Midbrain (tissue), 1 donor: ENCODE measurements at regions not wholly inside any gene's neighbourhood (a gene's known extent, or its start where the extent isn't known, plus 50 kb on each side); places are given as distances from the start of the nearest gene placed in this dataset.
"Not testable (repeated sequence)": the region's sequence is repeated elsewhere in the genome, so short reads cannot be mapped to it uniquely, and the experiment has no call there.

Experiments used
- DNase-seq: peaks from one replicate; lab custom pipeline; 2025; lab: John Stamatoyannopoulos, UW

DNA sequence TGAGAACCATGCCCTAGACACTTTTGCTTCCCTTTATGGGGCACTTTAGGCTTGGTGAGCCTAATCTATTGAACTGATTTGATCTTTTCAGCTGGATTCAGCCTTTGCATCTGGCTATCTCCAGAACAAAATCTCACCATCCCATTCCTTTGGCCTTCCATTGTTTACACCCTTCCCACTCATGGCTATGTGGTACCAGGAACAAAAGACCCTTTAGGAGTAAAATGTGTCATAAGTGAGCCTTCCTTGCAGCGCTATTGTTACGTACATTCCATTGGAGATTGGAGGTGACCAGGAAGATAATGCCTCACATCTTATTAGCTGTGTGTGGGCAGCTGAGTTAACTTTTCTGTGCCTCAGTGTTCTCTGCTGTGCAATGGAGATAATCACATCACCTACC lies 188.4 kb downstream of the SATB1 start:
- DNase-seq: no peak

DNA sequence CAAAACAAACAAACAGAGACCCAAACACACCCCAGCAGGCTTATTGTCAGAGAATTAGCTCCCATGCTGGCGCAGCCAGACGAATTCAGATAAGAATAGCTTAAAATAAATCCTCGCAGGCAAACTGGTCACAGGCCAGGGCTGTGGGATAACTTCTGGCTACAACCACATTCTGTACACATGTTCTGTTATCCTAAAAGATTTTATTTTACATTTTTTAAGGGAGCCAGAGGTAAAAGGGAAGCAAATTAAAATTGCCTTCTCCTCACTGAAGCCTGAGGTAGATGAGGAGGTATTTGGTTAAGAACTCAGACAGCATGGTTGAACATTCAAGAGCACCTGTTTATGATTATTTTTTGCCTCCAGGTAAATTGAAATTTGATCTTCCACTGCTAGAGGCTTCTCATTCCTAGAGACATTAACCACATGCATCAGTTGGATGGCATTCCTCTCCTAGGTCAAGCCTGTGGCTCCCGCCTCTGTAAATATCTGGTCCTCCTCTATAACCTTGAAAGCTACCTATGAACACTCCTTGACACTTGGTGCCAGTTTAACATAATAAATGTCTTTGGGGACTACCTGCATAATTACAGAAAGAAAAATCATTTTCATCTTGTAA lies 190.3 kb downstream of the SATB1 start:
- DNase-seq: no peak

DNA sequence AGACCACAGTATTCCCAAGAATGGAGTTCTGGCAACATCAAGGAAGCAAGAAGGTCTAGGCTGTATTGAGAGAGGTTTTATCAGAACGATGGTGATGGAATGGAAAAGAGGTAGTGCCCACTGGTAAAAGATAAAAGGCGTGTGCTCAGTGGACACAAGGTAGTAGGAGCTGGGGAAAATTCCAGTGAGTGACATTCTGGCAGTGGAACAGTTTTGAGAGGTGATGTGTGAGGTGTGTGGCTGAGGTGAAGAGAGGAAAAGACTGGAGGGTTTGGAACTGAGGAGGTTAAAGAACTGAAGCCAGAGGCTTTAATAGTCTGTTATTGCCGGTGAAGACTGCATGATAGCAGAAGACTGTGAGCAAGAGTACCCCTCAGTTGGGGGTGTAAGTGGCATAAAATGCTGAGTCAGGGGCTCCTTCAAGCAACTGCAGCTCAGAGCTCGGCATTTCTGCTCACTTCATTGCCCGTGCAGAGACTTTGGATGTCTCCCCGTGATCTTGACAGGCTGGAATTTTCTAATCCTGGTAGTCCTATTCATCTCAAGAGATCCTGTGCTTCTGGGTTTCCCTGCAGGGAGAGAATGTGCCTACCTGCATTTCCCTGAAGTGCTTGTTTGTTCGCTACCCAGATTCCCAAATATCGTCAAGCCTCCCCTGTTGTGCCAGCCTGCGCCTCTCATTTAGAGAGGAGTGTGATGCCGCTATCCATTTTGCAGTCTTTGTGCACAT lies 191.0 kb downstream of the SATB1 start:
- no peak for DNase-seq

DNA sequence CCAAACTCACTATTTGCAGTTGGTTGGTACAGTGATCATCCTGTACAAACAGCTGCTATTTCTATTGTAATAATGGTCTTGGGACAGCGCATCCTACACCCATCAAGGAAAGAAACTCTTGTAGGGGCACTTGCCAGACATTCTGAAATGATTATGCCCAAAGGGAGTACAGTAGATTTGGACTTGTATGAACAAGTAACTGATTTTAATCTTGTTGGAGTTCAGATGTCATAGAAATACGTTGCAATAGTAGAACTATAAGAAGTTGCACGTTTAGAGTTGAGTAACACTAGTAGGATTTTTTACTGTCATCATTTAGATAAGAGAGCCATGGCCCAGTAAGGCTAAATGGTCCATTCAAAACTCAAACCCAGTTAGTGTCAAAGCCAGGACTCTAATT lies 192.8 kb downstream of the SATB1 start:
- no peak for DNase-seq

- DNase-seq: no peak
Observed at GRCh38 chr3:18228060-18228459, 197.1 kb downstream of the SATB1 start.

- no peak for DNase-seq
Observed at GRCh38 chr3:18225709-18226108, 199.4 kb downstream of the SATB1 start.

- no peak for DNase-seq
Observed at GRCh38 chr3:18224426-18224825, 200.7 kb downstream of the SATB1 start.

DNA sequence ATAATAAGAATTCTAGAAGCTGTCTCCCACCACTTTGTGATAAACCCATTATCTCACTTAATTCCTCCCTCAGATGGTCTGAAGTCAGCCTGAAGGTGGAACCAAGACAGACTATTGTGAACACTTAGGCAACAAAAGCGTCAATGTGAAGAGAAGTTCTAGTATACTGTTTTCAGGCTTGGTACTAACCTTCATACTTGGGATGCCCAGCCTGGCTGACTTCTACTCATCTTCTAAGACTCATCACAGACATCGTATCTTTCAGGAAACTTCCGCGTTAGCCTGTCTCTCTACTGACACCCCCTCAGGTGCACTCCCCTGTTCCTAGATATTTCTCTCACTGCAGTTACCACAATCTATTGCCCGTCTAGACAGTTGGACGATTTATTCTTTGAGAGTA lies 201.2 kb downstream of the SATB1 start:
- DNase-seq: no peak

GRCh38 chr3:18223571-18223970 lies 201.6 kb downstream of the SATB1 start:
- peak; percentile 32 for DNase-seq

GRCh38 chr3:18222686-18223085 lies 202.5 kb downstream of the SATB1 start:
- DNase-seq: no peak

DNA sequence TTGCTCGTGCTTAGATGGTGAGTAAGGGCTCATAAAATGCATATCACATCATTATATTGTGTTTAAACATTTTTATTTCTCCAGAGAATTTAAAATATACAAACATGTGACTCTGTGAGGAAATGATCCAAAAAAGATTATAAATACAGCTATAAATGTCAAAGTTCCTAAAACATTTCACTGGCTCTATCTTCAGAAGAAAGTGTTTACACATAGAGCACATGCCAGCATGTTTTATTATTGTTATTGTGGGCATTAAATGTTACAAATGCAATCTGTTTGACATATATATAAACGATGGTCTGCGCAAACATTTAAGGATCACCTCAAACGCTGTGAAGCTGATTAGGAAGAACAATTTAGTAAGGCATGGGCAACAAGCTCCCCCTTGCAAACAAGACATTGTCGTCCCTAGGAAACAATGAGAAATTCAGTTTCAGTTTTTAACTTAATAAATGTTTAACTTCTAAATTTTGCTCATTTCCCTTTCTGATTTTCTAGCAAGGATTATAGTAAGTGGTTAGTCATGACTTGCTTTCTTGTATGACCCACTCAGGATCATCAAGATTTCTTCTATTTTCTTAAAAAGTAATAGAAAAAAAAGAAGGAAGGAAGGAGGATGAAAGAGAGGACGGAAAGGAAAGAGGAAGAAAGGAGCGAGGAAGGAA lies 207.5 kb downstream of the SATB1 start:
- DNase-seq: no peak

GRCh38 chr3:18216996-18217395 lies 208.1 kb downstream of the SATB1 start:
- no peak for DNase-seq

GRCh38 chr3:18215639-18216038 lies 209.5 kb downstream of the SATB1 start:
- no peak for DNase-seq

- DNase-seq: no peak
Observed at GRCh38 chr3:18211116-18211515, 214.0 kb downstream of the SATB1 start.

DNA sequence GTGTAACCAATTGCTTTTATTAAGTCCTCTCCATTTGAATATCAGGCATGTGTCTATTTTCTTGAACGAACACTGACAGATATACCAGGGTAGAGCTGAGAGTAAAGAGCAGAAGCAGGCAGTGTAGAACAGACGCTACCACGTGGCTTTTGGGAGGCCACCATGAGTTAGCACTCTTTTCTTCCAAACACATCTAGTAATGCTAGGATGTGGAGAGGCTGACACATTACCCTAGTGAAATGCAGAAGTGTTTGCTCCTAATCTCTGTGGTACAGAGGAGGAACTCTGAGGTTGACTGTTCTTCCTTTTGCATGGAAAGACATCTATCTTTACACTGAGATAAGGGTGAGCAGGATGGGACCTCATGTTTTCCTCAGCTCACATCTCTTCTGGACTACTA lies 216.3 kb downstream of the SATB1 start:
- peak; percentile 15 for DNase-seq

DNA sequence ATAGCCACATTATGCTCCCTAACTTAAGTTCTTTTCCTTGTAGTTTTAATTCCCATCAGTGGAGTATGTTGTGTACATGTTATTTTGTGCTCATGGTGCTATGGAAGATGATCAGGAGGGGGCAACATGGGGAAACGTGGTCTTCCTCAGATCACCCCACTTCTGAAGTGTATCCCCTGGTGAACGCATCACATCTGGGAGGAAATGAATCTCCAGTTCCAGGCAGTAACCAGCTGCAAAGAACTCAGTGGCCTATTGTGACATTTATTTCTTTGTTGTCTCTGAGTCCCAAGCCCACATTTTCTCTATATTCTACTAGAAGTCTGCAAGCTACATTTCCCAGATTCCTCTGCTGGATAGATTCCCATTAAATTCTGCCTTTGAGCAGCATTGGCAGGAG lies 217.0 kb downstream of the SATB1 start:
- no peak for DNase-seq

DNA sequence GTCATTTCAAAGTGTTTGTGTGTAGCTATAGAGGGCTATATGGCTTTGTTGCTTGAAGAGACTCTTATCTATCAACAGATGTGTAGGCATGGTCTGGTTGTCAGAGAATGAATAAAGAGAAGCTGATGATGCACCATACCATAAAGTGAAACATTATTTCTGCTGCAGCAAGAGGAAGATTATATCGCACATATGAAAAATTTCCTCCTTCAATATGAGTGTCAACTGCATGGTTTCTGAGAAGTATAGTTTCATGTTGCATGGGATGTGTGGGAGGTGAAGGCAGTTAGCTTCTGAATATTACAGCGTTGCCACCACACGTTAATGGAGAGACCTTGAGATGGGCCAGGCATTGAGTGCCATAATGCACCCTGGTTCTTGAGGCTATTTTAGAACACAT lies 217.9 kb downstream of the SATB1 start:
- no peak for DNase-seq

DNA sequence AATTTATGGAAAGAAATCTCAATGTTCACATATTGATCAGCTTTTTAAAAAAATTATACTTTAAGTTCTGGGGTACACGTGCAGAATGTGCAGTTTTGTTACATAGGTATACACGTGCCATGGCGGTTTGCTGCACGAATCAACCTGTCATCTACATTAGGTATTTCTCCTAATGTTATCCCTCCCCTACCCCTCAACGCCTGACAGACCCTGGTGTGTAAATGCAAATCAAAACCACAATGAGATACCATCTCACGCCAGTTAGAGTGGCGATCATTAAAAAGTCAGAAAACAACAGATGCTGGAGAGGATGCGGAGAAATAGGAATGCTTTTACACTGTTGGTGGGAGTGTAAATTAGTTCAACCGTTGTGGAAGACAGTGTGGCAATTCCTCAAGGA lies 219.4 kb downstream of the SATB1 start:
- DNase-seq: not testable (repeated sequence)

DNA sequence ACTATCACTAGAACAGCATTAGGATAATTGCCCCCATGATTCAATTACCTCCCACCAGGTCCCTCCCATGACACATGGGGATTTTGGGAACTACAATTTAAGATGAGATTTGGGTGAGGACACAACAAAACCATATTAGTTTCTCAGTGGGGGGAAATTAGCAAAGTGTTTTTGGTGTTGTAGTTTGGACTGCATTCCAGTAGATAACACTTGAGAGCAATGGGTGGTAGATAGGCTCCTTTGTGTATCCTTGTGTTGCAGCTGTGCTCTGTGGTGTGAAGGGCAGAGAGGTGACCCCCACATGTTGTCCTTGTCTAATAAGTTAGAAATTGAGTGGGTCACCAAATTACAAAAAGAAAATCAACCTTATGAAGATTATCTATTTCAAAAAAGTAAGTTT lies 223.8 kb downstream of the SATB1 start:
- DNase-seq: no peak

GRCh38 chr3:18199757-18200156 lies 225.4 kb downstream of the SATB1 start:
- no peak for DNase-seq

DNA sequence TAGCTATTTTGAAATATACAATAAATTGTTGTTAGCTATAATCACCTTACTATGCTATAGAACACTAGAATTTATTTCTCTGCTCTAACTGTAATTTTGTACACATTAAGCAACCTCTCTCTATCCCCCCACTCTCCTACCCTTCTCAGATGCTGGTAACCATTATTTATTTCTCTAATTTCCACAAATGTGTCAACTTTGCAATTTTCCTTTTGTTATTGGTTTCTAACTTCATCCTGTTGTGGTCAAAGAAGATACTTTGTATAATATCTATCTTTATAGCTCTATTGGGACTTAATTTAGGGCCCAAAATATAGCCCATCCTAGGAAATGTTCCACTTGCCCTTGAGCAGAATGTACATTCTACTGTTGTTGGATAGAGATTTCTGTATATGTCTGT lies 229.3 kb downstream of the SATB1 start:
- DNase-seq: no peak

DNA sequence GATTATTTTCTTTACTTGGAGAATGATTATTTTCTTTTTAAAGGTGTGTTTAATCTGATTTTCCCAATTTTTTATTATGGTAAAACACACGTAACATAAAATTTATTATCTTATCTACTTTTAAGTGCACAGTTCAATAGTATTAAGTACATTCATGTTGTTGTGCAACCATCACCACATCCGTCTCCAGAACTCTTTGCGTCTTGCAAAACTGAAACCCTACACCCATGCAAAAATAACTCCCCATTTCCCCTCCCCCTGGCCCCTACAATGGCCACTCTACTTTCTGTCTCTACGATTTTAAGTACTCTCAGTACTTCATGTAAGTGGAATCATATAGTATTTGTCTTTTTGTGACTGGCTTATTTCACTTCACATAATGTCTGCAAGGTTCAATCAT lies 230.7 kb downstream of the SATB1 start:
- no peak for DNase-seq

GRCh38 chr3:18190646-18191045 lies 234.5 kb downstream of the SATB1 start:
- no peak for DNase-seq
